K562 (cell line): ENCODE measurements at regions not wholly inside any gene's neighbourhood (a gene's known extent, or its start where the extent isn't known, plus 50 kb on each side); places are given as distances from the start of the nearest gene placed in this dataset.

Source experiments
- ATF1 ChIP-seq, 2 experiments: fragments of 450-650 bp in 1 of 2; IDR thresholded peaks; 2 replicates each; pipeline ENCODE4 v1.6.1; 2016; ENCODE audit warnings: missing compliant biosample characterization in 1 of 2, missing genetic modification characterization in 1 of 2
- ETV6 ChIP-seq, 3 experiments: fragments of 150-350 bp in 1 of 3; sonication (generic) in 1 of 3; formaldehyde crosslinking in 1 of 3; IDR thresholded peaks; 2 replicates each; pipeline versions ENCODE4 v1.6.1 to v1.8.0; 2014 to 2022; ENCODE audit warnings: borderline replicate concordance in 2 of 3, low read depth in 2 of 3, antibody characterized with exemption in 1 of 3, low read length in 1 of 3, mild to moderate bottlenecking in 1 of 3, missing genetic modification reagents in 1 of 3
- POLR2AphosphoS5 ChIP-seq: IDR thresholded peaks from 2 replicates; pipeline ENCODE4 v1.6.1; 2011; ENCODE audit warnings: mild to moderate bottlenecking, low read depth, low read length, moderate library complexity; ENCODE audit not compliant: control insufficient read depth, insufficient read depth
- TF ChIP-seq, protein P1 (sequence below), 3 experiments: IDR thresholded peaks in 2 of 3; conservative IDR thresholded peaks in 1 of 3; 2 replicates each; pipeline ENCODE4 v1.5.1; 2011 to 2012; ENCODE audit warnings: low read length in 3 of 3, mild to moderate bottlenecking in 3 of 3, control low read depth in 2 of 3, improper control_type of control experiment in 1 of 3, inconsistent platforms in 1 of 3, low read depth in 1 of 3, mixed read lengths in 1 of 3, moderate library complexity in 1 of 3; ENCODE audit not compliant: insufficient read depth in 2 of 3

DNA sequence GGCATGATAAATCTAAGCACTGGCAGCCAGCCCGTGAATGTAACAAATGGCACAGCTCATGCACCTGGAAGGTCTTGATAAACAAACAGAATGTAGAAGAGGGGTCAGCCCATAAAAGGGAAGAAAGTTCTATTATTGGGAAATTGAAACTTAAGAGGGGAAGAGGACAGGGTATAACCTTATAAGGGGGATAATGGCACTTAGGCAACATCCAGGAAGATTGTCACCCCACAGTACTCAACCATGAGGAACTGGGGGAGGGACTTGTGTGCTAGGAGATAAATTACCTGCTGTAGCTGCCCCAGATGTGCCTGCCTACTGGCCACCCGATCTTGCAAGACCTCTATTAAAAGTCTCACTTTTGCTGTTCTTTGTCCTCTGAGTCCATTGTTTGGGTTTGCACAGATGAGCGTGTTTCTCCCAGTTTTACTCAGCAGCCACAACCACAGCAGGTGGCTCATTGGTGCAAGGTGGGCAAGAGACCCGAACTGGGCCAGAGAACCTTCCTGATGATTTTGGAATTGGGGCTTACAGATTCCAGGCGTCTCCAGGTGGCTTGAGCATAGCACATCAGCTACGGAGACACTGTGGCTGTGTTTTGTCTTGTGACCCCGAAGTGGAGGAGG lies 79.0 kb upstream of the TAF1B start:
- TF ChIP-seq, protein P1, sequence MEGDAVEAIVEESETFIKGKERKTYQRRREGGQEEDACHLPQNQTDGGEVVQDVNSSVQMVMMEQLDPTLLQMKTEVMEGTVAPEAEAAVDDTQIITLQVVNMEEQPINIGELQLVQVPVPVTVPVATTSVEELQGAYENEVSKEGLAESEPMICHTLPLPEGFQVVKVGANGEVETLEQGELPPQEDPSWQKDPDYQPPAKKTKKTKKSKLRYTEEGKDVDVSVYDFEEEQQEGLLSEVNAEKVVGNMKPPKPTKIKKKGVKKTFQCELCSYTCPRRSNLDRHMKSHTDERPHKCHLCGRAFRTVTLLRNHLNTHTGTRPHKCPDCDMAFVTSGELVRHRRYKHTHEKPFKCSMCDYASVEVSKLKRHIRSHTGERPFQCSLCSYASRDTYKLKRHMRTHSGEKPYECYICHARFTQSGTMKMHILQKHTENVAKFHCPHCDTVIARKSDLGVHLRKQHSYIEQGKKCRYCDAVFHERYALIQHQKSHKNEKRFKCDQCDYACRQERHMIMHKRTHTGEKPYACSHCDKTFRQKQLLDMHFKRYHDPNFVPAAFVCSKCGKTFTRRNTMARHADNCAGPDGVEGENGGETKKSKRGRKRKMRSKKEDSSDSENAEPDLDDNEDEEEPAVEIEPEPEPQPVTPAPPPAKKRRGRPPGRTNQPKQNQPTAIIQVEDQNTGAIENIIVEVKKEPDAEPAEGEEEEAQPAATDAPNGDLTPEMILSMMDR (IDR thresholded peaks at IDR 0.05 in 2 of 3, conservative IDR thresholded peaks at IDR 0.05 in 1 of 3; ENCODE audit: insufficient read depth in 2 of 3, low read depth in 1 of 3, low read length in 3 of 3): no peak
- no peak for TF ChIP-seq ATF1 (CRISPR knock-in tag; IDR thresholded peaks at IDR 0.05)
- no peak for TF ChIP-seq ATF1 (tag; IDR thresholded peaks at IDR 0.05)
- TF ChIP-seq POLR2AphosphoS5: no peak
- no peak for TF ChIP-seq ETV6 (IDR thresholded peaks at IDR 0.05; ENCODE audit: borderline replicate concordance in 1 of 2, low read depth in 2 of 2, low read length in 1 of 2)
- TF ChIP-seq ETV6 (CRISPR knock-in tag; IDR thresholded peaks at IDR 0.05; ENCODE audit: borderline replicate concordance): no peak
